Smooth muscle cell (in vitro differentiated cells): ENCODE measurements at regions not wholly inside any gene's neighbourhood (a gene's known extent, or its start where the extent isn't known, plus 50 kb on each side); places are given as distances from the start of the nearest gene placed in this dataset.

ENCODE experiments used
- DNase-seq: peaks from one replicate; lab custom pipeline; 2025; ENCODE audit not compliant: unreplicated experiment; lab: John Stamatoyannopoulos, UW
- H2AFZ ChIP-seq: fragments of 200-600 bp; sonication (generic); 2 replicates; pipeline ENCODE4 v1.6.0; 2016; ENCODE audit warnings: antibody characterized with exemption, low read depth, mild to moderate bottlenecking
- H3F3A ChIP-seq: fragments of 200-600 bp; sonication (generic); 2 replicates; pipeline ENCODE4 v1.6.0; 2017; ENCODE audit warnings: antibody characterized with exemption, low read depth
- H3K27ac ChIP-seq: fragments of 200-600 bp; sonication (generic); 2 replicates; pipeline ENCODE4 v1.5.1; 2016; ENCODE audit warnings: low read depth, mild to moderate bottlenecking
- H3K27me3 ChIP-seq: fragments of 200-600 bp; sonication (generic); 2 replicates; pipeline ENCODE4 v1.6.1; 2016; ENCODE audit warnings: low read depth, mild to moderate bottlenecking
- H3K36me3 ChIP-seq: fragments of 200-600 bp; sonication (generic); 2 replicates; pipeline ENCODE4 v1.5.1; 2016; ENCODE audit warnings: low read depth
- H3K4me1 ChIP-seq: fragments of 200-600 bp; sonication (generic); 2 replicates; pipeline ENCODE4 v1.5.1; 2016; ENCODE audit warnings: low read depth
- H3K4me2 ChIP-seq: fragments of 200-600 bp; sonication (generic); 2 replicates; pipeline ENCODE4 v1.6.0; 2016; ENCODE audit warnings: mild to moderate bottlenecking
- H3K4me3 ChIP-seq: fragments of 200-600 bp; sonication (generic); 2 replicates; pipeline ENCODE4 v1.5.1; 2016; ENCODE audit warnings: mild to moderate bottlenecking
- H3K79me2 ChIP-seq: fragments of 200-600 bp; sonication (generic); 2 replicates; pipeline ENCODE4 v1.6.0; 2016; ENCODE audit warnings: low read depth, mild to moderate bottlenecking
- H3K9ac ChIP-seq: fragments of 200-600 bp; sonication (generic); 2 replicates; pipeline ENCODE4 v1.6.0; 2016; ENCODE audit warnings: low read depth
- H3K9me3 ChIP-seq: fragments of 200-600 bp; sonication (generic); replicated peaks from 2 replicates; pipeline ENCODE4 v1.5.1; 2016; ENCODE audit warnings: low read depth
- H4K20me1 ChIP-seq: fragments of 200-600 bp; sonication (generic); 2 replicates; pipeline ENCODE4 v1.6.0; 2016; ENCODE audit warnings: low read depth
- CTCF ChIP-seq: fragments of 200-600 bp; sonication (generic); IDR thresholded peaks from 2 replicates; pipeline ENCODE4 v1.5.1; 2017; ENCODE audit warnings: borderline replicate concordance, mild to moderate bottlenecking, antibody characterized with exemption; ENCODE audit not compliant: insufficient read depth, poor library complexity, severe bottlenecking
- WGBS: methylation state at CpG from one replicate; pipeline ENCODE4 v1.1.7; 2016; ENCODE audit warnings: low lambda C conversion rate; 5-methylcytosine and 5-hydroxymethylcytosine counted together

GRCh38 chr15:31558840-31559239 is 232.2 kb downstream of the KLF13 start:
- Histone ChIP-seq H3K27me3 (no peaks in the 10 kb centered on the region), H3K4me2 (no peak overlapping the region), H3K27ac (no peak overlapping the region), H3K9ac (no peak overlapping the region), H3K79me2 (no peaks in the 10 kb centered on the region), H3K9me3 (no peaks in the 10 kb centered on the region), H3K36me3 (no peaks in the 10 kb centered on the region), H3K4me3 (no peak overlapping the region), H3F3A (no peaks in the 10 kb centered on the region), H2AFZ (no peak overlapping the region), H3K4me1 (peaks cover 8% of the 10 kb centered on the region), H4K20me1 (no peaks in the 10 kb centered on the region)
- 95% methylated on average over 12 of the region's 12 CpGs for WGBS
- DNase-seq: no peak
- no peak for TF ChIP-seq CTCF

- Histone ChIP-seq H3F3A (no peaks in the 10 kb centered on the region), H3K36me3 (no peaks in the 10 kb centered on the region)
- no peak for TF ChIP-seq CTCF
These were observed 233.2 kb downstream of the KLF13 start for GRCh38 chr15:31559786-31560185.

GRCh38 chr15:31560643-31561042 is 234.0 kb downstream of the KLF13 start:
- Histone ChIP-seq H3K4me2 (no peak overlapping the region), H3K4me1 (peaks cover 8% of the 10 kb centered on the region), H3F3A (no peaks in the 10 kb centered on the region), H3K4me3 (no peak overlapping the region), H3K27me3 (no peaks in the 10 kb centered on the region), H3K27ac (no peak overlapping the region), H3K9me3 (no peaks in the 10 kb centered on the region), H4K20me1 (no peaks in the 10 kb centered on the region), H2AFZ (no peak overlapping the region), H3K79me2 (no peaks in the 10 kb centered on the region), H3K36me3 (no peaks in the 10 kb centered on the region), H3K9ac (no peak overlapping the region)
- no peak for TF ChIP-seq CTCF
- WGBS: 74% methylated on average over 4 of the region's 4 CpGs
- no peak for DNase-seq

More at GRCh38 chr15:31559786-31560185, 233.2 kb downstream of the KLF13 start:
- H3K27me3 ChIP-seq: no peaks in the 10 kb centered on the region
- DNase-seq: no peak
- H3K4me3 ChIP-seq: no peak overlapping the region
- H3K27ac ChIP-seq: no peak overlapping the region
- H4K20me1 ChIP-seq: no peaks in the 10 kb centered on the region
- H3K79me2 ChIP-seq: no peaks in the 10 kb centered on the region
- no peak overlapping the region for H2AFZ ChIP-seq
- no peak overlapping the region for H3K9ac ChIP-seq
- H3K4me1 ChIP-seq: peaks cover 8% of the 10 kb centered on the region
- 99% methylated on average over 3 of the region's 3 CpGs for WGBS
- H3K9me3 ChIP-seq: no peaks in the 10 kb centered on the region
- H3K4me2 ChIP-seq: no peak overlapping the region

GRCh38 chr15:31561156-31561555 is 234.5 kb downstream of the KLF13 start:
- H3K27ac ChIP-seq: no peak overlapping the region
- H3K9ac ChIP-seq: no peak overlapping the region
- TF ChIP-seq CTCF: no peak
- H3K4me3 ChIP-seq: no peak overlapping the region
- no peaks in the 10 kb centered on the region for H3K79me2 ChIP-seq
- H3K27me3 ChIP-seq: no peaks in the 10 kb centered on the region
- peaks cover 8% of the 10 kb centered on the region for H3K4me1 ChIP-seq
- no peak for DNase-seq
- H4K20me1 ChIP-seq: no peaks in the 10 kb centered on the region
- H3F3A ChIP-seq: no peaks in the 10 kb centered on the region
- no peak overlapping the region for H3K4me2 ChIP-seq
- H3K9me3 ChIP-seq: no peaks in the 10 kb centered on the region
- H2AFZ ChIP-seq: no peak overlapping the region
- 89% methylated on average over 7 of the region's 7 CpGs for WGBS
- H3K36me3 ChIP-seq: no peaks in the 10 kb centered on the region
